Colonic mucosa (tissue), 4 donors: ENCODE measurements at regions not wholly inside any gene's neighbourhood (a gene's known extent, or its start where the extent isn't known, plus 50 kb on each side); places are given as distances from the start of the nearest gene placed in this dataset.

Experiments
- DNase-seq: peaks from one replicate; pipeline ENCODE4 v3.0.0-alpha.2; 2020
- H3K27ac ChIP-seq: fragments of 200-600 bp; one replicate; pipeline ENCODE4 v1.8.0; 2021
- H3K27me3 ChIP-seq: fragments of 200-600 bp; one replicate; pipeline ENCODE4 v1.8.0; 2021
- H3K36me3 ChIP-seq: fragments of 200-600 bp; one replicate; pipeline ENCODE4 v1.8.0; 2021
- H3K4me1 ChIP-seq: fragments of 200-600 bp; one replicate; pipeline ENCODE4 v1.8.0; 2021; ENCODE audit warnings: mild to moderate bottlenecking
- H3K4me3 ChIP-seq: fragments of 200-600 bp; one replicate; pipeline ENCODE4 v1.8.0; 2021
- H3K9ac ChIP-seq, 2 donors: one replicate each; pipeline ENCODE4 v1.7.0; 2013; ENCODE audit warnings: control low read depth in 2 of 2, low read depth in 2 of 2, low read length in 2 of 2
- H3K9me3 ChIP-seq: fragments of 200-600 bp; one replicate; pipeline ENCODE4 v1.8.0; 2021
- intact Hi-C: fragments of 100-400 bp; cut with DNase I; formaldehyde crosslinking; loops from one replicate; pipeline ENCODE4 v1.14.1; 2022
- TF ChIP-seq, protein P1 (sequence below): fragments of 200-600 bp; IDR thresholded peaks from one replicate; pipeline ENCODE4 v1.8.0; 2022; ENCODE audit warnings: antibody characterized with exemption, mild to moderate bottlenecking
- donor health status: healthy.
- donor health status: DM: no; HTN: no; CAD: no.
- donor health status: DM: no; HTN: no; CAD: no.

DNA sequence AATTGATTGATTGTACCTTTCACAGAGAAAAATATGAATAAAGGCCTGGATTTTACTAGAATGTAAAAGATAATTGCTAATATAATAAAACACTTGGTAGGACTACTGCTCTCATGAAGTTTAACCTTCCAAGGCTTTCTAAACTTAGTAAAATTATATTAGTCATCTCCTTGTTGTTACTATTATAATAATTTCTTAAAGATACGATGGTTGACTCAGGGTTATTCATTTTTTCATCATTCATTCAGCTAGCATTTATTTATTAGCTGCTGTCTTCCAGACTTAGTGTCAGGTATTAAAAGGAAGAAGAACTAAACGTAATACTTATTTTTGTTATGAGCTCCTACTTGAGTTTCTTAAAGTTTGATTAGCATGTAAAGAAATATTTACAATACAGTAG, 771.6 kb upstream of the NR2F2 start:
- Histone ChIP-seq H3K9ac (no peak overlapping the region), H3K4me1 (no peaks in the 10 kb centered on the region), H3K27ac (no peak overlapping the region), H3K4me3 (no peak overlapping the region), H3K27me3 (no peaks in the 10 kb centered on the region), H3K9me3 (no peaks in the 10 kb centered on the region), H3K36me3 (no peaks in the 10 kb centered on the region)
- intact Hi-C loops = no loop called here
- no peak for DNase-seq
- TF ChIP-seq, protein P1, sequence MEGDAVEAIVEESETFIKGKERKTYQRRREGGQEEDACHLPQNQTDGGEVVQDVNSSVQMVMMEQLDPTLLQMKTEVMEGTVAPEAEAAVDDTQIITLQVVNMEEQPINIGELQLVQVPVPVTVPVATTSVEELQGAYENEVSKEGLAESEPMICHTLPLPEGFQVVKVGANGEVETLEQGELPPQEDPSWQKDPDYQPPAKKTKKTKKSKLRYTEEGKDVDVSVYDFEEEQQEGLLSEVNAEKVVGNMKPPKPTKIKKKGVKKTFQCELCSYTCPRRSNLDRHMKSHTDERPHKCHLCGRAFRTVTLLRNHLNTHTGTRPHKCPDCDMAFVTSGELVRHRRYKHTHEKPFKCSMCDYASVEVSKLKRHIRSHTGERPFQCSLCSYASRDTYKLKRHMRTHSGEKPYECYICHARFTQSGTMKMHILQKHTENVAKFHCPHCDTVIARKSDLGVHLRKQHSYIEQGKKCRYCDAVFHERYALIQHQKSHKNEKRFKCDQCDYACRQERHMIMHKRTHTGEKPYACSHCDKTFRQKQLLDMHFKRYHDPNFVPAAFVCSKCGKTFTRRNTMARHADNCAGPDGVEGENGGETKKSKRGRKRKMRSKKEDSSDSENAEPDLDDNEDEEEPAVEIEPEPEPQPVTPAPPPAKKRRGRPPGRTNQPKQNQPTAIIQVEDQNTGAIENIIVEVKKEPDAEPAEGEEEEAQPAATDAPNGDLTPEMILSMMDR = no peak

DNA sequence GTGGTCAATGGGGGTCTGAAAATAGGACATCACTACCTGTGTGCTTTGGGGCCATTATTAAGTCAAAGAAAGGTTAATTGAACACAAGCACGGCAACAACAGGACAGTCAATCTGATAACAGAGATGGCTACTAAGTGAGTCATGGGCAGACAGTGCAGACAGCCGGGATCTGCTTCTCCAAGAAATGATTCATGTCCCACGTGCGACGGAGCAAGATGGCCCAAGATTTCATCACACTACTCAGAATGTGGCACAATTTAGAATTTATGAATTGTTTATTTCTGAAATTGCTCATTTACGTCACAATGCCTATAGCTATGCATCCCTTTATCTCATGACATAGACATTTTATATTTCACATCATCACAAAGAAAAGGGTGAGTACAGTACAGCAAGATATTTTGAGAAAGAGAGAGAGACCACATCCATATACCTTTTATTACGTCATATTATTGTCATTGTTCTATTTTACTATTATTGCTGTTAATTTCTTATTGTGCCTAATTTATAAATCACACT, 770.6 kb upstream of the NR2F2 start:
- no peak for DNase-seq
- TF ChIP-seq, protein P1 = no peak
- Histone ChIP-seq H3K4me1 (no peaks in the 10 kb centered on the region), H3K27ac (no peak overlapping the region), H3K4me3 (no peak overlapping the region), H3K9me3 (no peaks in the 10 kb centered on the region), H3K27me3 (no peaks in the 10 kb centered on the region), H3K9ac (no peak overlapping the region), H3K36me3 (no peaks in the 10 kb centered on the region)
- intact Hi-C loops = no loop called here

DNA sequence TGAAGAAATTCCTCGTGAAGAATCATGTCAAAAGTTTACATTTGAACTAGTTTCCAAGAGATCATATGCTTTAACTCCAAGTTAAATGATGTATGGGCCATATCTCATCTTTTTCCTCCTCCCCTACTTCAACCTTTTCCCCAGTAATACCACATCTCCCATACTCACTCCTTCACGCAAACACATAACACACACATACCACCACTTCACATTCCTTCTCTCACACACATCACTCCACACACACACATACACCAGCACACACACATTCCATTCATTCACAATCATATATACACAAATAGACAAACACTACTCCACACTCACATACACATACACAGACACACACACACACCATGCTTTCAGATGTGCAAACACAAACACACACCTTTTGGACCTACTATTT, 769.0 kb upstream of the NR2F2 start:
- intact Hi-C loops = no loop called here
- Histone ChIP-seq H3K9ac (no peak overlapping the region), H3K36me3 (no peaks in the 10 kb centered on the region), H3K9me3 (no peaks in the 10 kb centered on the region), H3K27me3 (no peaks in the 10 kb centered on the region), H3K4me3 (no peak overlapping the region), H3K4me1 (no peaks in the 10 kb centered on the region), H3K27ac (no peak overlapping the region)
- DNase-seq = no peak
- TF ChIP-seq, protein P1 = no peak

DNA sequence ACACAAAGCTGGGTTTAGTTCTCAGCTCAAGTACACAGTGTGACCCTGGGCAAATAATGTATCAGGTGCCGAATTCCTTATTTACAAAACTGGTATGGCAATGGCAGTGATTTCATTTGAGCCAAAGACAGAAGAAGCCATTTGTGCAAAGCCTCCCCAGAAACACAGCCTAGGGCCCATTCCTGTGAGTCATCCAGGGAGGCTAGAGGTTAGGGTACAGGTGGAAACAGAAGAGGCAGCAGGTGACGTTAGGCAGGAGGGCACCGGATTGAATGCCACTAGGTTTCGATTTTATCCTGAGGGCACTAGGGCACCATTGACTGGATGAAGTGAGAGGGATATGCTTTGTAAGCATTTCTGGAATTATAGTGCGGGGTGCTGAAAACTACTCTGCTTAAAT, 766.9 kb upstream of the NR2F2 start:
- Histone ChIP-seq H3K27me3 (no peaks in the 10 kb centered on the region), H3K9me3 (no peaks in the 10 kb centered on the region)
- TF ChIP-seq, protein P1 = no peak

DNA sequence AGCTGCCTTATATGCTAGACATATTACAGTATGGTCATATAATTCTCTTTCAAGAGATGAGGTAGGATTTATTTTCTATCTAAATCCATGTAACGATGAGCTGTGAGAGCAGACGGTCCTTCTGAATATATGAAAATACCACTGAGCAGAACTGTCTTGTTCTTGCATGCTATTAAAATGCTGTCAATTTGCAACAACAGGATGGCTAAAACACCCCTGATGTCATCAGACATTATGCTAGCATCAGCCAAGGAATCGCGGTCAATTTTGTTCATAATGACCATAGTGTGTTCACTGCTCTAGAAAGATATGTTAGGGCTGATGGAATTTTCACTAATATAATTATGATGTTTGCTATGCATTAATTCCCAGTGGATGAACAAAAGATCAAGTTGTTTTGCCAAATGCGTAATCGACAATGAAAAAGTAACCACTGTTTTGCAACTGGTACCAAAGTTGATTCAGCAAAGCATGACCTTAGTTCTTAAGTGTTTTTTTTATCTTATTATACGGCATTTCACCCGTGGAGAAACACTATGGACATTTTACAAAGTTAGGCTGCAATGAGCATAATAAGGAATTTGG, 765.4 kb upstream of the NR2F2 start:
- intact Hi-C loops = no loop called here
- DNase-seq = no peak
- Histone ChIP-seq H3K4me1 (no peaks in the 10 kb centered on the region), H3K27me3 (no peaks in the 10 kb centered on the region), H3K4me3 (no peak overlapping the region), H3K36me3 (no peaks in the 10 kb centered on the region), H3K9ac (no peak overlapping the region), H3K9me3 (no peaks in the 10 kb centered on the region), H3K27ac (no peak overlapping the region)
- TF ChIP-seq, protein P1 = no peak

More for the DNA sequence above, 766.9 kb upstream of the NR2F2 start:
- H3K27ac ChIP-seq = no peak overlapping the region
- no peaks in the 10 kb centered on the region for H3K4me1 ChIP-seq
- no peaks in the 10 kb centered on the region for H3K36me3 ChIP-seq
- DNase-seq = no peak
- no peak overlapping the region for H3K9ac ChIP-seq
- intact Hi-C loops = no loop called here
- H3K4me3 ChIP-seq = no peak overlapping the region
